Upper lobe of left lung (tissue), 6 donors: ENCODE measurements at regions not wholly inside any gene's neighbourhood (a gene's known extent, or its start where the extent isn't known, plus 50 kb on each side); places are given as distances from the start of the nearest gene placed in this dataset.

Source experiments
- ATAC-seq, 2 donors: fragments of 200-7000 bp; cut with Tn5 transposase; one replicate each; pipeline ENCODE4 v1.9.1; 2022; ENCODE audit warnings: mild to moderate bottlenecking in 2 of 2, moderate library complexity in 2 of 2; ENCODE audit not compliant: low FRiP score in 2 of 2
- DNase-seq, 2 donors: peaks; one replicate each; pipeline ENCODE4 v3.0.0-alpha.2; 2019 to 2020
- H3K27ac ChIP-seq, 4 donors: fragments of 200-600 bp; sonication (generic); one replicate each; pipeline ENCODE4 v1.5.1; 2016 to 2019
- H3K27me3 ChIP-seq, 4 donors: fragments of 200-600 bp; sonication (generic); one replicate each; pipeline ENCODE4 v1.5.1; 2017 to 2019
- H3K36me3 ChIP-seq, 4 donors: fragments of 200-600 bp; sonication (generic); one replicate each; pipeline ENCODE4 v1.5.1; 2016 to 2019
- H3K4me1 ChIP-seq, 4 donors: fragments of 200-600 bp; sonication (generic); one replicate each; pipeline ENCODE4 v1.5.1; 2018 to 2019
- H3K4me3 ChIP-seq, 4 donors: fragments of 200-600 bp; sonication (generic); one replicate each; pipeline ENCODE4 v1.5.1; 2017 to 2019; ENCODE audit warnings: mild to moderate bottlenecking in 2 of 4, moderate library complexity in 1 of 4
- H3K9me3 ChIP-seq, 4 donors: fragments of 200-600 bp; sonication (generic); one replicate each; pipeline ENCODE4 v1.5.1; 2018 to 2019
- CTCF ChIP-seq, 6 experiments: fragments of 450-650 bp in 4 of 6; fragments of 200-600 bp in 2 of 6; sonication (generic) in 2 of 6; IDR thresholded peaks; one replicate each; pipeline ENCODE4 v1.5.1; 2016 to 2019; ENCODE audit warnings: antibody characterized with exemption in 6 of 6
- EP300 ChIP-seq, 4 donors: sonication (generic); formaldehyde crosslinking; IDR thresholded peaks; one replicate each; pipeline ENCODE4 v1.5.1; 2017; ENCODE audit warnings: antibody characterized with exemption in 4 of 4, control low read depth in 2 of 4
- POLR2A ChIP-seq, 4 donors: fragments of 450-650 bp; IDR thresholded peaks; one replicate each; pipeline ENCODE4 v1.5.1; 2016 to 2017; ENCODE audit warnings: antibody characterized with exemption in 4 of 4, mild to moderate bottlenecking in 2 of 4
- POLR2AphosphoS5 ChIP-seq, 2 donors: sonication (generic); formaldehyde crosslinking; IDR thresholded peaks; one replicate each; pipeline ENCODE4 v1.5.1; 2017; ENCODE audit warnings: antibody characterized with exemption in 2 of 2
- WGBS, 2 donors: methylation state at CpG; one replicate each; pipeline ENCODE4 v1.1.5; 2017 to 2018; 5-methylcytosine and 5-hydroxymethylcytosine counted together
- donor health status: DM: no; HTN: no; CAD: no; lungs with moderate emphysema.
- donor health status: DM: no; HTN: yes; CAD: no; lungs with severe emphysema.

- Histone ChIP-seq H3K9me3 (no peaks in the 10 kb centered on the region), H3K36me3 (no peaks in the 10 kb centered on the region), H3K4me1 (no peaks in the 10 kb centered on the region), H3K4me3 (no peak overlapping the region), H3K27ac (no peak overlapping the region), H3K27me3 (no peaks in the 10 kb centered on the region)
- TF ChIP-seq CTCF (IDR thresholded peaks at IDR 0.05) (no peak), EP300 (IDR thresholded peaks at IDR 0.05) (no peak), POLR2AphosphoS5 (IDR thresholded peaks at IDR 0.05) (no peak), POLR2A (IDR thresholded peaks at IDR 0.05) (no peak)
- ATAC-seq: no peak
- DNase-seq: no peak
- WGBS, 2 donors: 87 to 90% methylated on average over 3 of the region's 3 CpGs
Observed at GRCh38 chr5:98521821-98522220, 251.6 kb upstream of the RGMB start.

GRCh38 chr5:98524773-98525172 is 248.7 kb upstream of the RGMB start:
- no peaks in the 10 kb centered on the region for H3K9me3 ChIP-seq
- no peak for ATAC-seq
- H3K4me1 ChIP-seq: no peaks in the 10 kb centered on the region

GRCh38 chr5:98527846-98528245 is 245.6 kb upstream of the RGMB start:
- DNase-seq: no peak
- Histone ChIP-seq H3K36me3 (no peaks in the 10 kb centered on the region), H3K9me3 (no peaks in the 10 kb centered on the region), H3K27ac (no peak overlapping the region), H3K27me3 (no peaks in the 10 kb centered on the region), H3K4me3 (no peak overlapping the region), H3K4me1 (no peaks in the 10 kb centered on the region)
- TF ChIP-seq CTCF (IDR thresholded peaks at IDR 0.05): no peak
- TF ChIP-seq EP300 (IDR thresholded peaks at IDR 0.05): no peak
- TF ChIP-seq POLR2AphosphoS5 (IDR thresholded peaks at IDR 0.05): no peak
- ATAC-seq: no peak

More at GRCh38 chr5:98524773-98525172, 248.7 kb upstream of the RGMB start:
- H3K36me3 ChIP-seq: no peaks in the 10 kb centered on the region
- TF ChIP-seq POLR2AphosphoS5 (IDR thresholded peaks at IDR 0.05): no peak
- no peak for TF ChIP-seq EP300 (IDR thresholded peaks at IDR 0.05)
- TF ChIP-seq POLR2A (IDR thresholded peaks at IDR 0.05): no peak
- TF ChIP-seq CTCF (IDR thresholded peaks at IDR 0.05): no peak
- H3K27ac ChIP-seq: no peak overlapping the region
- no peak overlapping the region for H3K4me3 ChIP-seq
- no peak for DNase-seq
- no peaks in the 10 kb centered on the region for H3K27me3 ChIP-seq

DNA sequence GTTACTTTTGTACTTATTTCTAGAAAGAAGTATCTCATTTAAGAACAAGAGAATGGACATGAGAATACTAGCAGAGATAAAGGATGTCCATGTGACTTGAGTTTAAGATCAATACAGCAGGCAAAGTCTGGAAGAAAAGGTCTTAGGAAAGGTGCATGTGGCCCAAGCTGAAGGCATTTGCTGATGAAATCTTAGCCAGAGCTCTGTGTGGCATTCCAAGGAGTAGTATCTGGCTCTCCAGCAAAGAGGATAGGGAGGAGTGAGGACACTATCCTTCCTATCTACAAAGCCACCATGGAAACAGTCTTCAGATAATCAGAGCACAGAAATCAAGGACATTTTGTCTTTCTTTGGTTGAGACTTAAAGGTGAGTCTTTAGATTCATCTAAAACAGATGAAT is 244.1 kb upstream of the RGMB start:
- Histone ChIP-seq H3K9me3 (no peaks in the 10 kb centered on the region), H3K27me3 (no peaks in the 10 kb centered on the region), H3K4me3 (no peak overlapping the region), H3K4me1 (no peaks in the 10 kb centered on the region), H3K36me3 (no peaks in the 10 kb centered on the region), H3K27ac (no peak overlapping the region)
- no peak for ATAC-seq
- TF ChIP-seq POLR2AphosphoS5 (IDR thresholded peaks at IDR 0.05) (no peak), CTCF (IDR thresholded peaks at IDR 0.05) (no peak), POLR2A (IDR thresholded peaks at IDR 0.05) (no peak), EP300 (IDR thresholded peaks at IDR 0.05) (no peak)
- no peak for DNase-seq

GRCh38 chr5:98530224-98530623 is 243.2 kb upstream of the RGMB start:
- no peaks in the 10 kb centered on the region for H3K4me1 ChIP-seq
- H3K9me3 ChIP-seq: no peaks in the 10 kb centered on the region
- no peaks in the 10 kb centered on the region for H3K36me3 ChIP-seq
- DNase-seq: no peak
- no peaks in the 10 kb centered on the region for H3K27me3 ChIP-seq
- no peak overlapping the region for H3K27ac ChIP-seq
- WGBS, 2 donors: 88 to 91% methylated on average over 2 of the region's 2 CpGs
- no peak overlapping the region for H3K4me3 ChIP-seq
- TF ChIP-seq CTCF (IDR thresholded peaks at IDR 0.05) (no peak), POLR2AphosphoS5 (IDR thresholded peaks at IDR 0.05) (no peak)
- ATAC-seq: no peak
